GM12878 (cell line): ENCODE measurements at regions not wholly inside any gene's neighbourhood (a gene's known extent, or its start where the extent isn't known, plus 50 kb on each side); places are given as distances from the start of the nearest gene placed in this dataset.

Experiments
- ATAC-seq: fragments of 200-7000 bp; cut with Tn5 transposase; 3 replicates; pipeline ENCODE4 v1.9.1; 2020; ENCODE audit warnings: mild to moderate bottlenecking, moderate library complexity
- BruUV-seq: library from RNA; stranded (reverse); fragments of 400-500 nt; replicated peaks from 2 replicates; lab custom pipeline; 2021; lab: Mats Ljungman, UMichigan
- CTCF ChIA-PET: fragments of 300-600 bp; sonication (Branson Sonifier 250); formaldehyde crosslinking; extraction: SDS; loops from one replicate; lab custom pipeline; 2021; ENCODE audit warnings: inconsistent platforms; lab: Yijun Ruan, JAX
- POLR2A ChIA-PET: fragments of 350-600 bp; formaldehyde crosslinking; extraction: SDS; loops from one replicate; lab custom pipeline; 2021; ENCODE audit warnings: inconsistent platforms; lab: Charles Lee
- RAD21 ChIA-PET: fragments of 300-600 bp; sonication (Branson Sonifier 250); formaldehyde crosslinking; loops from one replicate; lab custom pipeline; 2023; ENCODE audit warnings: antibody characterized with exemption; ENCODE audit not compliant: unreplicated experiment; lab: Charles Lee
- SMC1A ChIA-PET: fragments of 300-600 bp; sonication (Branson Sonifier 250); formaldehyde crosslinking; loops from one replicate; lab custom pipeline; 2023; ENCODE audit not compliant: unreplicated experiment, uncharacterized antibody; lab: Charles Lee
- DNase-seq: peaks from one replicate; pipeline ENCODE4 v3.0.0-alpha.2; 2011; ENCODE audit warnings: low read depth, low spot score
- FAIRE-seq: peaks from 3 replicates; lab custom pipeline; 2011; peaks lifted over from hg19 to GRCh38; lab: Jason Lieb, UNC
- H2AFZ ChIP-seq: 2 replicates; pipeline ENCODE4 v1.6.0; 2011; ENCODE audit warnings: low read depth, low read length, control low read depth; ENCODE audit not compliant: control insufficient read depth
- H3K27ac ChIP-seq: 2 replicates; pipeline ENCODE4 v1.5.1; 2011; ENCODE audit warnings: control low read depth; ENCODE audit not compliant: control insufficient read depth, insufficient read depth
- H3K27me3 ChIP-seq, 2 experiments: replicated peaks in 1 of 2; 2 replicates each; pipeline versions ENCODE4 v1.6.0 to v1.6.1; 2011; ENCODE audit warnings: low read length in 1 of 2; ENCODE audit not compliant: control insufficient read depth in 2 of 2, insufficient read depth in 2 of 2
- H3K36me3 ChIP-seq, 2 experiments: 2 replicates each; pipeline ENCODE4 v1.5.1; 2011; ENCODE audit warnings: low read length in 1 of 2; ENCODE audit not compliant: control insufficient read depth in 2 of 2, insufficient read depth in 2 of 2
- H3K4me1 ChIP-seq: 2 replicates; pipeline ENCODE4 v1.6.1; 2011; ENCODE audit warnings: mild to moderate bottlenecking, low read length, moderate library complexity, mixed read lengths; ENCODE audit not compliant: control insufficient read depth, insufficient read depth
- H3K4me2 ChIP-seq: 2 replicates; pipeline ENCODE4 v1.6.0; 2011; ENCODE audit warnings: control low read depth; ENCODE audit not compliant: control insufficient read depth, insufficient read depth
- H3K4me3 ChIP-seq: fragments of 200-600 bp; sonication (generic); 2 replicates; pipeline ENCODE4 v1.5.1; 2016
- H3K79me2 ChIP-seq: 2 replicates; pipeline ENCODE4 v1.6.0; 2011; ENCODE audit warnings: low read length; ENCODE audit not compliant: control insufficient read depth, insufficient read depth
- H3K9ac ChIP-seq: 2 replicates; pipeline ENCODE4 v1.8.0; 2011; ENCODE audit warnings: low read length, control low read depth, mixed read lengths; ENCODE audit not compliant: control insufficient read depth, insufficient read depth
- H3K9me3 ChIP-seq: replicated peaks from 3 replicates; pipeline ENCODE4 v1.5.1; 2011; ENCODE audit warnings: mild to moderate bottlenecking, low read length; ENCODE audit not compliant: control insufficient read depth, insufficient read depth
- H4K20me1 ChIP-seq: 2 replicates; pipeline ENCODE4 v1.6.0; 2011; ENCODE audit not compliant: control insufficient read depth, insufficient read depth
- CHD2 ChIP-seq: IDR thresholded peaks from 2 replicates; pipeline ENCODE4 v1.6.1; 2011; ENCODE audit warnings: low read depth, low read length, improper control_type of control experiment, borderline replicate concordance
- IRF5 ChIP-seq: fragments of 450-650 bp; IDR thresholded peaks from 2 replicates; pipeline ENCODE4 v1.6.1; 2017; ENCODE audit warnings: borderline replicate concordance
- RAD21 ChIP-seq: IDR thresholded peaks from 2 replicates; pipeline ENCODE4 v1.6.1; 2011; ENCODE audit warnings: mild to moderate bottlenecking, low read depth, low read length, moderate library complexity; ENCODE audit not compliant: insufficient read depth
- RB1 ChIP-seq: fragments of 450-650 bp; formaldehyde crosslinking; IDR thresholded peaks from 2 replicates; pipeline ENCODE4 v1.6.1; 2017; ENCODE audit warnings: mild to moderate bottlenecking, borderline replicate concordance
- RBBP5 ChIP-seq: fragments of 200-600 bp; sonication (generic); conservative IDR thresholded peaks from 2 replicates; pipeline ENCODE4 v1.6.1; 2016
- SIX5 ChIP-seq: IDR thresholded peaks from 2 replicates; pipeline ENCODE4 v1.6.1; 2011; ENCODE audit warnings: mild to moderate bottlenecking, low read depth, low read length, moderate library complexity; ENCODE audit not compliant: severe bottlenecking
- SMAD1 ChIP-seq: fragments of 450-650 bp; IDR thresholded peaks from 2 replicates; pipeline ENCODE4 v1.6.1; 2018; ENCODE audit warnings: mild to moderate bottlenecking, low read depth; ENCODE audit not compliant: partially characterized antibody
- SMC3 ChIP-seq: IDR thresholded peaks from 2 replicates; pipeline ENCODE4 v1.6.1; 2011; ENCODE audit warnings: low read length, improper control_type of control experiment, borderline replicate concordance
- ZNF24 ChIP-seq: fragments of 450-650 bp; IDR thresholded peaks from 2 replicates; pipeline ENCODE4 v1.6.1; 2017; ENCODE audit warnings: antibody characterized with exemption, mild to moderate bottlenecking
- ZNF687 ChIP-seq: fragments of 450-650 bp; IDR thresholded peaks from 2 replicates; pipeline ENCODE4 v1.6.1; 2017; ENCODE audit warnings: mild to moderate bottlenecking, moderate library complexity
- WGBS: methylation state at CpG from one replicate; pipeline ENCODE4 v1.1.6; 2016; ENCODE audit warnings: low lambda C conversion rate; ENCODE audit not compliant: insufficient replicate concordance, insufficient coverage; ENCODE audit errors: missing lambda C conversion rate; 5-methylcytosine and 5-hydroxymethylcytosine counted together
- in situ Hi-C: fragments of 300-500 bp; cut with MboI; formaldehyde crosslinking; loops from 9 replicates; pipeline ENCODE4 v1.14.3; 2018; ENCODE audit warnings: mixed read lengths
- intact Hi-C: fragments of 100-400 bp; cut with micrococcal nuclease; formaldehyde crosslinking; loops from one replicate; pipeline ENCODE4 v1.14.2; 2022; ENCODE audit not compliant: unreplicated experiment

GRCh38 chr13:22937241-22937640 is 243.5 kb upstream of the SGCG start:
- SMC1A ChIA-PET, result interaction anchor here (0.8 kb wide), 1 partner anchor 9 kb away, joined by 3 read pairs; no protein-coding TSS in a partner anchor
- H3K9ac ChIP-seq, result no peak overlapping the region
- H3K79me2 ChIP-seq, result no peaks in the 10 kb centered on the region
- 77% methylated on average over 13 of the region's 13 CpGs for whole genome bisulfite sequencing
- POLR2A ChIA-PET, result no interaction called here
- no peaks in the 10 kb centered on the region for H4K20me1 ChIP-seq
- ATAC-seq (no peak), FAIRE-seq (no peak)
- H3K36me3 ChIP-seq, result no peaks in the 10 kb centered on the region
- H3K4me1 ChIP-seq, result no peaks in the 10 kb centered on the region
- no TSS peak for BruUV-seq
- H3K27ac ChIP-seq, result no peak overlapping the region
- intact Hi-C loops, result loop anchor here (10.0 kb wide), 1 partner anchor 1418 kb away; no protein-coding TSS in a partner anchor
- no peak overlapping the region for H3K4me2 ChIP-seq
- H3K9me3 ChIP-seq, result no peaks in the 10 kb centered on the region; the same call in 2 of the 3 replicates
- CTCF ChIA-PET, result interaction anchor here (0.8 kb wide), 1 partner anchor 49 kb away, joined by 3 read pairs; no protein-coding TSS in a partner anchor
- no peak overlapping the region for H3K4me3 ChIP-seq
- H3K27me3 ChIP-seq, result no peaks in the 10 kb centered on the region
- no peak overlapping the region for H2AFZ ChIP-seq
- RAD21 ChIA-PET, result no interaction called here
- TF ChIP-seq ZNF687, result no peak
- no peak for TF ChIP-seq SMAD1
- no peak for TF ChIP-seq RAD21
- TF ChIP-seq SIX5, result no peak
- no peak for TF ChIP-seq RBBP5
- no peak for TF ChIP-seq CHD2
- no peak for TF ChIP-seq RB1
- TF ChIP-seq IRF5, result no peak
- TF ChIP-seq SMC3, result no peak
- TF ChIP-seq ZNF24, result no peak
- TF ChIP-seq, all 136 proteins: peak for 0
- no peak for DNase-seq
- in situ Hi-C loops, result no loop called here
